PC-3 (cell line): ENCODE measurements at regions not wholly inside any gene's neighbourhood (a gene's known extent, or its start where the extent isn't known, plus 50 kb on each side); places are given as distances from the start of the nearest gene placed in this dataset.

Source experiments
- ATAC-seq: fragments of 200-7000 bp; cut with Tn5 transposase; 2 replicates; pipeline ENCODE4 v1.9.1; 2020; ENCODE audit warnings: mild to moderate bottlenecking, moderate library complexity
- BruUV-seq: library from RNA; stranded (reverse); fragments of 400-500 nt; replicated peaks from 2 replicates; lab custom pipeline; 2021; lab: Mats Ljungman, UMichigan
- CTCF ChIA-PET: fragments of 300-600 bp; sonication (Branson Sonifier 250); formaldehyde crosslinking; loops from one replicate; lab custom pipeline; 2022; ENCODE audit warnings: antibody characterized with exemption; lab: Charles Lee
- POLR2A ChIA-PET: fragments of 300-600 bp; sonication (Branson Sonifier 250); formaldehyde crosslinking; loops from one replicate; lab custom pipeline; 2022; ENCODE audit warnings: antibody characterized with exemption; ENCODE audit not compliant: unreplicated experiment; lab: Charles Lee
- DNase-seq: peaks from one replicate; pipeline ENCODE4 v3.0.0-alpha.2; 2015
- H2AFZ ChIP-seq: fragments of 300-600 bp; sonication (generic); 2 replicates; pipeline ENCODE4 v1.6.0; 2016; ENCODE audit warnings: antibody characterized with exemption, low read length
- H3F3A ChIP-seq: fragments of 300-600 bp; sonication (generic); one replicate; pipeline ENCODE4 v1.6.0; 2017; ENCODE audit warnings: antibody characterized with exemption, low read length, control low read depth, mild to moderate bottlenecking; ENCODE audit not compliant: unreplicated experiment
- H3K27ac ChIP-seq: fragments of 300-600 bp; sonication (generic); 2 replicates; pipeline ENCODE4 v1.5.1; 2016; ENCODE audit warnings: mild to moderate bottlenecking, low read length
- H3K27me3 ChIP-seq: fragments of 300-600 bp; sonication (generic); 2 replicates; pipeline ENCODE4 v1.6.1; 2016; ENCODE audit warnings: low read length, mixed read lengths
- H3K36me3 ChIP-seq: fragments of 300-600 bp; sonication (generic); 2 replicates; pipeline ENCODE4 v1.6.1; 2016; ENCODE audit warnings: low read depth, mixed run types, low read length, mixed read lengths
- H3K4me1 ChIP-seq: fragments of 300-600 bp; sonication (generic); 2 replicates; pipeline ENCODE4 v1.5.1; 2016; ENCODE audit warnings: low read length; ENCODE audit not compliant: insufficient read depth
- H3K4me2 ChIP-seq: fragments of 300-600 bp; sonication (generic); 2 replicates; pipeline ENCODE4 v1.6.0; 2016; ENCODE audit warnings: low read length
- H3K4me3 ChIP-seq: fragments of 300-600 bp; sonication (generic); 2 replicates; pipeline ENCODE4 v1.5.1; 2016; ENCODE audit warnings: mild to moderate bottlenecking, low read length, mixed read lengths
- H3K79me2 ChIP-seq: fragments of 300-600 bp; sonication (generic); 2 replicates; pipeline ENCODE4 v1.6.1; 2017; ENCODE audit warnings: low read length, mixed read lengths
- H3K9ac ChIP-seq: fragments of 300-600 bp; sonication (generic); 2 replicates; pipeline ENCODE4 v1.6.0; 2016; ENCODE audit warnings: mild to moderate bottlenecking, low read length
- H3K9me2 ChIP-seq: fragments of 300-600 bp; sonication (generic); replicated peaks from 2 replicates; pipeline ENCODE4 v1.6.1; 2016; ENCODE audit warnings: mixed run types, low read length, mixed read lengths
- H3K9me3 ChIP-seq: fragments of 300-600 bp; sonication (generic); 2 replicates; pipeline ENCODE4 v1.6.1; 2016; ENCODE audit warnings: low read length, mixed read lengths
- H4K20me1 ChIP-seq: fragments of 300-600 bp; sonication (generic); 2 replicates; pipeline ENCODE4 v1.6.1; 2016; ENCODE audit warnings: low read length, mixed read lengths
- EZH2 ChIP-seq: fragments of 300-600 bp; sonication (generic); IDR thresholded peaks from one replicate; pipeline ENCODE4 v1.6.1; 2017; ENCODE audit warnings: antibody characterized with exemption, mild to moderate bottlenecking, low read length; ENCODE audit not compliant: unreplicated experiment
- EZH2phosphoT487 ChIP-seq: fragments of 300-600 bp; sonication (generic); IDR thresholded peaks from 2 replicates; pipeline ENCODE4 v1.6.1; 2018; ENCODE audit warnings: mild to moderate bottlenecking, antibody characterized with exemption, low read length, borderline replicate concordance
- intact Hi-C: fragments of 100-400 bp; cut with micrococcal nuclease; formaldehyde crosslinking; loops from 2 replicates; pipeline ENCODE4 v1.9.0; 2023
- TF ChIP-seq, protein P1 (sequence below): fragments of 300-600 bp; sonication (generic); conservative IDR thresholded peaks from 2 replicates; pipeline ENCODE4 v1.5.1; 2017; ENCODE audit warnings: antibody characterized with exemption, low read depth, mild to moderate bottlenecking, low read length

DNA sequence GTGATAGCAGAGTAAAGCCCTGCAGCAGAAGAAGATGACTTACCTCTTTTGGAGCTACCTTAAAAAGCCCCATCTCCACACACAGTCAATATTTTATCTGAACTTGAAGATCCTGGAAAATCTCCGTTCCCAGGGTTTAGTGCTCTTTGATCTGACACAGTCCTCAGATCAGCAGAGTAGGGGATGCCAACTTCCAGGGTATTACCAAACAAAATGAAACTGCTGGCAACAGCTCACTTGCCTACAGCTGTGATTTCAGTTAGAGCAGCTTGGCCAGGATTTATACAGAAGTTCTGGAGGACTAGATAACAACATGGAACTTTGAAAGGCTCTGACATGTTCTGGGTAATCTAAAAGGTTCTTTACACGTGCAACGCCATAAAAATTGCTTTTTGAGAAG is 1537.8 kb upstream of the ACO1 start:
- Histone ChIP-seq H3F3A (no peaks in the 10 kb centered on the region), H3K4me1 (no peaks in the 10 kb centered on the region), H3K4me2 (no peak overlapping the region), H3K9me3 (no peaks in the 10 kb centered on the region), H3K9me2 (no peaks in the 10 kb centered on the region), H3K4me3 (no peak overlapping the region), H3K79me2 (no peaks in the 10 kb centered on the region), H3K9ac (no peak overlapping the region), H3K27me3 (no peaks in the 10 kb centered on the region), H3K27ac (no peak overlapping the region), H3K36me3 (no peaks in the 10 kb centered on the region), H4K20me1 (no peaks in the 10 kb centered on the region), H2AFZ (no peak overlapping the region)
- BruUV-seq: no TSS peak
- POLR2A ChIA-PET: no interaction called here
- ATAC-seq (no peak), DNase-seq (no peak)
- TF ChIP-seq, protein P1, sequence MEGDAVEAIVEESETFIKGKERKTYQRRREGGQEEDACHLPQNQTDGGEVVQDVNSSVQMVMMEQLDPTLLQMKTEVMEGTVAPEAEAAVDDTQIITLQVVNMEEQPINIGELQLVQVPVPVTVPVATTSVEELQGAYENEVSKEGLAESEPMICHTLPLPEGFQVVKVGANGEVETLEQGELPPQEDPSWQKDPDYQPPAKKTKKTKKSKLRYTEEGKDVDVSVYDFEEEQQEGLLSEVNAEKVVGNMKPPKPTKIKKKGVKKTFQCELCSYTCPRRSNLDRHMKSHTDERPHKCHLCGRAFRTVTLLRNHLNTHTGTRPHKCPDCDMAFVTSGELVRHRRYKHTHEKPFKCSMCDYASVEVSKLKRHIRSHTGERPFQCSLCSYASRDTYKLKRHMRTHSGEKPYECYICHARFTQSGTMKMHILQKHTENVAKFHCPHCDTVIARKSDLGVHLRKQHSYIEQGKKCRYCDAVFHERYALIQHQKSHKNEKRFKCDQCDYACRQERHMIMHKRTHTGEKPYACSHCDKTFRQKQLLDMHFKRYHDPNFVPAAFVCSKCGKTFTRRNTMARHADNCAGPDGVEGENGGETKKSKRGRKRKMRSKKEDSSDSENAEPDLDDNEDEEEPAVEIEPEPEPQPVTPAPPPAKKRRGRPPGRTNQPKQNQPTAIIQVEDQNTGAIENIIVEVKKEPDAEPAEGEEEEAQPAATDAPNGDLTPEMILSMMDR: no peak
- TF ChIP-seq EZH2phosphoT487: no peak
- intact Hi-C loops: no loop called here
- CTCF ChIA-PET: no interaction called here

GRCh38 chr9:30851600-30851999 is 1532.8 kb upstream of the ACO1 start:
- Histone ChIP-seq H3K4me1 (no peaks in the 10 kb centered on the region), H3K36me3 (no peaks in the 10 kb centered on the region), H3F3A (no peaks in the 10 kb centered on the region), H3K9me3 (no peaks in the 10 kb centered on the region), H4K20me1 (no peaks in the 10 kb centered on the region), H2AFZ (no peak overlapping the region), H3K9ac (no peak overlapping the region), H3K79me2 (no peaks in the 10 kb centered on the region), H3K9me2 (no peaks in the 10 kb centered on the region), H3K4me3 (no peak overlapping the region), H3K4me2 (no peak overlapping the region), H3K27ac (no peak overlapping the region), H3K27me3 (no peaks in the 10 kb centered on the region)
- TF ChIP-seq, protein P1: no peak
- no peak for TF ChIP-seq EZH2phosphoT487
- no peak for TF ChIP-seq EZH2
- no peak for ATAC-seq
- no peak for DNase-seq
- intact Hi-C loops: no loop called here
- BruUV-seq: no TSS peak
- ChIA-PET CTCF (no interaction called here), POLR2A (no interaction called here)

- H3K4me3 ChIP-seq: no peak overlapping the region
- DNase-seq (no peak), ATAC-seq (no peak)
- no peak overlapping the region for H2AFZ ChIP-seq
- H3K9me2 ChIP-seq: no peaks in the 10 kb centered on the region
- H3F3A ChIP-seq: no peaks in the 10 kb centered on the region
- H3K9ac ChIP-seq: no peak overlapping the region
- no peaks in the 10 kb centered on the region for H4K20me1 ChIP-seq
- H3K4me1 ChIP-seq: no peaks in the 10 kb centered on the region
- no peaks in the 10 kb centered on the region for H3K79me2 ChIP-seq
- no peak overlapping the region for H3K4me2 ChIP-seq
- no peaks in the 10 kb centered on the region for H3K36me3 ChIP-seq
- peaks cover 4% of the 10 kb centered on the region; the same call in 1 of the 2 replicates for H3K27me3 ChIP-seq
- CTCF ChIA-PET: no interaction called here
- no TSS peak for BruUV-seq
- TF ChIP-seq EZH2phosphoT487 (no peak), EZH2 (no peak)
- TF ChIP-seq, protein P1: no peak
- POLR2A ChIA-PET: no interaction called here
- H3K9me3 ChIP-seq: no peaks in the 10 kb centered on the region
- intact Hi-C loops: no loop called here
- no peak overlapping the region for H3K27ac ChIP-seq
Measured at GRCh38 chr9:30900706-30901105, 1483.7 kb upstream of the ACO1 start.
